HG03432 (cell line): ENCODE measurements at regions not wholly inside any gene's neighbourhood (a gene's known extent, or its start where the extent isn't known, plus 50 kb on each side); places are given as distances from the start of the nearest gene placed in this dataset.
"Not testable (repeated sequence)": the region's sequence is repeated elsewhere in the genome, so short reads cannot be mapped to it uniquely, and the experiment has no call there.

Experiments
- ATAC-seq: cut with Tn5 transposase; IDR thresholded peaks from one replicate; pipeline ENCODE4 v1.9.1; 2021; ENCODE audit warnings: mild to moderate bottlenecking, moderate library complexity; ENCODE audit not compliant: unreplicated experiment

GRCh38 chr2:220704081-220704480 lies 868.0 kb downstream of the EPHA4 start:
- no peak for ATAC-seq

- no peak for ATAC-seq
These were observed 867.3 kb downstream of the EPHA4 start for GRCh38 chr2:220704810-220705209.

GRCh38 chr2:220705678-220706077 lies 866.4 kb downstream of the EPHA4 start:
- no peak for ATAC-seq

GRCh38 chr2:220707261-220707660 lies 864.8 kb downstream of the EPHA4 start:
- no peak for ATAC-seq

- ATAC-seq: no peak
These were observed 863.7 kb downstream of the EPHA4 start for GRCh38 chr2:220708366-220708765.

- ATAC-seq: no peak
These were observed 854.8 kb downstream of the EPHA4 start for GRCh38 chr2:220717283-220717682.

GRCh38 chr2:220736778-220737177 lies 835.3 kb downstream of the EPHA4 start:
- no peak for ATAC-seq

- no peak for ATAC-seq
These were observed 828.9 kb downstream of the EPHA4 start for GRCh38 chr2:220743203-220743602.

GRCh38 chr2:220744861-220745260 lies 827.2 kb downstream of the EPHA4 start:
- ATAC-seq: no peak

GRCh38 chr2:220745682-220746081 lies 826.4 kb downstream of the EPHA4 start:
- no peak for ATAC-seq

- no peak for ATAC-seq
These were observed 824.4 kb downstream of the EPHA4 start for GRCh38 chr2:220747736-220748135.

- no peak for ATAC-seq
These were observed 823.1 kb downstream of the EPHA4 start for GRCh38 chr2:220748875-220749479.

- no peak for ATAC-seq
These were observed 818.6 kb downstream of the EPHA4 start for GRCh38 chr2:220753486-220753885.

GRCh38 chr2:220756653-220757052 lies 815.5 kb downstream of the EPHA4 start:
- no peak for ATAC-seq

- not testable (repeated sequence) for ATAC-seq
These were observed 813.7 kb downstream of the EPHA4 start for GRCh38 chr2:220758376-220758775.

- ATAC-seq: no peak
These were observed 807.9 kb downstream of the EPHA4 start for GRCh38 chr2:220764171-220764570.

- ATAC-seq: no peak
These were observed 804.4 kb downstream of the EPHA4 start for GRCh38 chr2:220767591-220768255.

GRCh38 chr2:220775856-220776488 lies 796.1 kb downstream of the EPHA4 start:
- ATAC-seq: no peak

GRCh38 chr2:220779076-220779475 lies 793.0 kb downstream of the EPHA4 start:
- ATAC-seq: not testable (repeated sequence)

GRCh38 chr2:220779511-220779910 lies 792.6 kb downstream of the EPHA4 start:
- no peak for ATAC-seq

GRCh38 chr2:220779931-220780330 lies 792.2 kb downstream of the EPHA4 start:
- ATAC-seq: no peak

GRCh38 chr2:220781622-220782241 lies 790.4 kb downstream of the EPHA4 start:
- no peak for ATAC-seq
